B cell (primary cell): ENCODE measurements at regions not wholly inside any gene's neighbourhood (a gene's known extent, or its start where the extent isn't known, plus 50 kb on each side); places are given as distances from the start of the nearest gene placed in this dataset.

Experiments used
- EZH2 ChIP-seq: IDR thresholded peaks from 2 replicates; pipeline ENCODE4 v1.6.1; 2012; ENCODE audit warnings: borderline replicate concordance, low read depth, mild to moderate bottlenecking, moderate library complexity, low read length; ENCODE audit not compliant: insufficient read depth, poor library complexity, severe bottlenecking
- TF ChIP-seq, protein P1 (sequence below): fragments of 200-600 bp; IDR thresholded peaks from one replicate; pipeline ENCODE4 v1.8.0; 2022; ENCODE audit warnings: antibody characterized with exemption, mild to moderate bottlenecking

- TF ChIP-seq, protein P1, sequence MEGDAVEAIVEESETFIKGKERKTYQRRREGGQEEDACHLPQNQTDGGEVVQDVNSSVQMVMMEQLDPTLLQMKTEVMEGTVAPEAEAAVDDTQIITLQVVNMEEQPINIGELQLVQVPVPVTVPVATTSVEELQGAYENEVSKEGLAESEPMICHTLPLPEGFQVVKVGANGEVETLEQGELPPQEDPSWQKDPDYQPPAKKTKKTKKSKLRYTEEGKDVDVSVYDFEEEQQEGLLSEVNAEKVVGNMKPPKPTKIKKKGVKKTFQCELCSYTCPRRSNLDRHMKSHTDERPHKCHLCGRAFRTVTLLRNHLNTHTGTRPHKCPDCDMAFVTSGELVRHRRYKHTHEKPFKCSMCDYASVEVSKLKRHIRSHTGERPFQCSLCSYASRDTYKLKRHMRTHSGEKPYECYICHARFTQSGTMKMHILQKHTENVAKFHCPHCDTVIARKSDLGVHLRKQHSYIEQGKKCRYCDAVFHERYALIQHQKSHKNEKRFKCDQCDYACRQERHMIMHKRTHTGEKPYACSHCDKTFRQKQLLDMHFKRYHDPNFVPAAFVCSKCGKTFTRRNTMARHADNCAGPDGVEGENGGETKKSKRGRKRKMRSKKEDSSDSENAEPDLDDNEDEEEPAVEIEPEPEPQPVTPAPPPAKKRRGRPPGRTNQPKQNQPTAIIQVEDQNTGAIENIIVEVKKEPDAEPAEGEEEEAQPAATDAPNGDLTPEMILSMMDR, result no peak
- TF ChIP-seq EZH2, result no peak
Measured at GRCh38 chr18:78514910-78515670, 464.5 kb upstream of the SALL3 start.
